B cell (primary cell): ENCODE measurements at regions not wholly inside any gene's neighbourhood (a gene's known extent, or its start where the extent isn't known, plus 50 kb on each side); places are given as distances from the start of the nearest gene placed in this dataset.
"Not testable (repeated sequence)": the region's sequence is repeated elsewhere in the genome, so short reads cannot be mapped to it uniquely, and the experiment has no call there.

ENCODE experiments used
- ATAC-seq: fragments of 200-7000 bp; cut with Tn5 transposase; one replicate; pipeline ENCODE4 v1.10.0; 2021; ENCODE audit warnings: low read depth, mild to moderate bottlenecking, moderate number of reproducible peaks, moderate library complexity
- CTCF ChIA-PET: fragments of 350-600 bp; sonication (Branson Sonifier 250); formaldehyde crosslinking; loops from one replicate; lab custom pipeline; 2021; ENCODE audit warnings: antibody characterized with exemption, inconsistent platforms; lab: Charles Lee
- POLR2A ChIA-PET: fragments of 350-600 bp; sonication (Branson Sonifier 250); formaldehyde crosslinking; loops from one replicate; lab custom pipeline; 2021; ENCODE audit warnings: antibody characterized with exemption; lab: Charles Lee
- DNase-seq: peaks from one replicate; pipeline ENCODE4 v3.0.0; 2013
- H2AFZ ChIP-seq: 2 replicates; pipeline ENCODE4 v1.6.1; 2012; ENCODE audit warnings: mild to moderate bottlenecking, low read depth, low read length; ENCODE audit not compliant: insufficient read depth, poor library complexity, severe bottlenecking
- H3K27ac ChIP-seq, 2 donors: 1 replicate in 1 of 2; 2 replicates in 1 of 2; pipeline ENCODE4 v1.5.1; 2012 to 2013; ENCODE audit warnings: low read length in 2 of 2, mild to moderate bottlenecking in 2 of 2, moderate library complexity in 1 of 2
- H3K27me3 ChIP-seq, 4 experiments: fragments of 200-600 bp in 1 of 4; sonication (generic) in 1 of 4; replicated peaks in 1 of 4; 1 replicate in 2 of 4; 2 replicates in 2 of 4; pipeline versions ENCODE4 v1.6.1 to v1.7.0; 2013 to 2016; ENCODE audit warnings: low read length in 3 of 4, mild to moderate bottlenecking in 2 of 4, mixed read lengths in 1 of 4, moderate library complexity in 1 of 4; ENCODE audit not compliant: insufficient read depth in 4 of 4, control insufficient read depth in 3 of 4; ENCODE audit errors: control extremely low read depth in 1 of 4
- H3K36me3 ChIP-seq, 2 experiments: replicated peaks in 1 of 2; 1 replicate in 1 of 2; 2 replicates in 1 of 2; pipeline versions ENCODE4 v1.6.1 to v1.7.1; 2013; ENCODE audit warnings: low read length in 1 of 2; ENCODE audit not compliant: insufficient read depth in 2 of 2, control insufficient read depth in 1 of 2; ENCODE audit errors: control extremely low read depth in 1 of 2, extremely low read depth in 1 of 2
- H3K4me1 ChIP-seq, 2 donors: fragments of 200-600 bp in 1 of 2; sonication (generic) in 1 of 2; 1 replicate in 1 of 2; 2 replicates in 1 of 2; pipeline versions ENCODE4 v1.5.1 to v1.6.1; 2013 to 2017; ENCODE audit warnings: low read length in 2 of 2; ENCODE audit not compliant: control insufficient read depth in 2 of 2, insufficient read depth in 2 of 2
- H3K4me2 ChIP-seq: replicated peaks from 2 replicates; pipeline ENCODE3; 2012; ENCODE audit warnings: mild to moderate bottlenecking, low read depth, low read length; ENCODE audit not compliant: poor library complexity, severe bottlenecking
- H3K4me3 ChIP-seq, 5 experiments: fragments of 200-600 bp in 1 of 5; sonication (generic) in 1 of 5; 1 replicate in 3 of 5; 2 replicates in 2 of 5; pipeline versions ENCODE4 v1.5.1 to v1.7.0; 2011 to 2016; ENCODE audit warnings: low read length in 4 of 5, mild to moderate bottlenecking in 4 of 5, low read depth in 2 of 5, control low read depth in 1 of 5, moderate library complexity in 1 of 5; ENCODE audit not compliant: insufficient read depth in 1 of 5; ENCODE audit errors: control extremely low read depth in 1 of 5, extremely low read depth in 1 of 5
- H3K79me2 ChIP-seq: fragments of 200-600 bp; sonication (generic); one replicate; pipeline ENCODE4 v1.6.0; 2016; ENCODE audit warnings: low read length; ENCODE audit not compliant: control insufficient read depth, insufficient read depth
- H3K9ac ChIP-seq: fragments of 200-600 bp; sonication (generic); 2 replicates; pipeline ENCODE4 v1.6.1; 2017; ENCODE audit warnings: mild to moderate bottlenecking, low read length, moderate library complexity
- H3K9me3 ChIP-seq, 3 donors: one replicate each; pipeline versions ENCODE4 v1.6.1 to v1.7.1; 2013; ENCODE audit warnings: low read length in 2 of 3; ENCODE audit not compliant: control insufficient read depth in 2 of 3, insufficient read depth in 1 of 3; ENCODE audit errors: control extremely low read depth in 1 of 3
- H4K20me1 ChIP-seq: 2 replicates; pipeline ENCODE4 v1.6.0; 2012; ENCODE audit warnings: mild to moderate bottlenecking, low read length; ENCODE audit not compliant: insufficient read depth, control insufficient read depth, poor library complexity, severe bottlenecking
- H3K27ac Mint-ChIP-seq: one replicate; pipeline ENCODE4 v1.8.0; 2021; ENCODE audit warnings: mixed read lengths
- H3K27me3 Mint-ChIP-seq: one replicate; pipeline ENCODE4 v1.8.0; 2021; ENCODE audit warnings: mixed read lengths
- H3K4me1 Mint-ChIP-seq: one replicate; pipeline ENCODE4 v1.8.0; 2021; ENCODE audit warnings: mixed read lengths
- H3K4me3 Mint-ChIP-seq: one replicate; pipeline ENCODE4 v1.8.0; 2021; ENCODE audit warnings: mixed read lengths
- H3K9me3 Mint-ChIP-seq: one replicate; pipeline ENCODE4 v1.8.0; 2022; ENCODE audit warnings: mixed read lengths; ENCODE audit not compliant: insufficient read depth
- CTCF ChIP-seq: fragments of 200-600 bp; IDR thresholded peaks from one replicate; pipeline ENCODE4 v1.8.0; 2022; ENCODE audit warnings: antibody characterized with exemption, mild to moderate bottlenecking
- EZH2 ChIP-seq: IDR thresholded peaks from 2 replicates; pipeline ENCODE4 v1.6.1; 2012; ENCODE audit warnings: borderline replicate concordance, low read depth, mild to moderate bottlenecking, moderate library complexity, low read length; ENCODE audit not compliant: insufficient read depth, poor library complexity, severe bottlenecking
- WGBS: methylation state at CpG from one replicate; pipeline ENCODE4 v1.1.5; 2013; ENCODE audit warnings: missing lambda C conversion rate; ENCODE audit not compliant: insufficient coverage; 5-methylcytosine and 5-hydroxymethylcytosine counted together
- intact Hi-C: fragments of 100-400 bp; cut with micrococcal nuclease; formaldehyde crosslinking; loops from one replicate; pipeline ENCODE4 v1.10.0; 2022

- Mint-ChIP-seq H3K27ac (no peak overlapping the region), H3K9me3 (peaks cover 7% of the 10 kb centered on the region), H3K4me3 (no peak overlapping the region), H3K27me3 (peaks cover 7% of the 10 kb centered on the region), H3K4me1 (no peaks in the 10 kb centered on the region)
- Histone ChIP-seq H3K9ac (no peak overlapping the region), H4K20me1 (no peaks in the 10 kb centered on the region), H3K36me3 (no peaks in the 10 kb centered on the region), H2AFZ (no peak overlapping the region), H3K9me3 (no peaks in the 10 kb centered on the region), H3K27ac (no peak overlapping the region), H3K79me2 (no peaks in the 10 kb centered on the region), H3K27me3 (peaks cover 0 to 4% (median 0%) of the 10 kb centered on the region in 4 experiments), H3K4me1 (no peaks in the 10 kb centered on the region), H3K4me3 (no peak overlapping the region), H3K4me2 (no peak overlapping the region)
- POLR2A ChIA-PET = no interaction called here
- intact Hi-C loops = no loop called here
- no peak for DNase-seq
- CTCF ChIA-PET = no interaction called here
- TF ChIP-seq EZH2 (no peak), CTCF (no peak)
- WGBS = no CpG with 5 or more reads among the region's 2 CpGs
- no peak for ATAC-seq
Measured at GRCh38 chr1:241440904-241441303, 78.7 kb downstream of the FH start.

- H3K4me2 ChIP-seq, ATAC-seq, H4K20me1 ChIP-seq, H3K4me1 Mint-ChIP-seq, H3K79me2 ChIP-seq, H3K27ac ChIP-seq, intact Hi-C loops, H3K4me1 ChIP-seq, POLR2A ChIA-PET, H3K4me3 Mint-ChIP-seq, H2AFZ ChIP-seq, H3K27ac Mint-ChIP-seq, H3K4me3 ChIP-seq, H3K36me3 ChIP-seq, H3K9me3 ChIP-seq, H3K9ac ChIP-seq, H3K9me3 Mint-ChIP-seq, DNase-seq, H3K27me3 ChIP-seq, CTCF ChIA-PET: not testable (repeated sequence)
- H3K27me3 Mint-ChIP-seq = peaks cover 24% of the 10 kb centered on the region
- WGBS = 87% methylated on average over 2 of the region's 2 CpGs
Measured at GRCh38 chr1:241438686-241439085, 80.9 kb downstream of the FH start.
